Activated CD4-positive, alpha-beta T cell treated with anti-CD3 and anti-CD28 coated beads, Interleukin-2, Interleukin-4, amounts not matched to agents 100 ng/mL and 50 ng/mL, durations not matched to agents 16 hours and 8 hours (primary cell): ENCODE measurements at regions not wholly inside any gene's neighbourhood (a gene's known extent, or its start where the extent isn't known, plus 50 kb on each side); places are given as distances from the start of the nearest gene placed in this dataset.
"Not testable (repeated sequence)": the region's sequence is repeated elsewhere in the genome, so short reads cannot be mapped to it uniquely, and the experiment has no call there.

ENCODE experiments used
- DNase-seq: peaks from one replicate; pipeline ENCODE4 v3.0.0-alpha.2; 2020; ENCODE audit warnings: low spot score

GRCh38 chrX:66912417-66912816, 273.5 kb upstream of the EDA2R start:
- DNase-seq: no peak

- DNase-seq: no peak
These were observed 263.2 kb upstream of the EDA2R start for GRCh38 chrX:66902081-66902480.

GRCh38 chrX:66900886-66901285, 262.0 kb upstream of the EDA2R start:
- no peak for DNase-seq

DNA sequence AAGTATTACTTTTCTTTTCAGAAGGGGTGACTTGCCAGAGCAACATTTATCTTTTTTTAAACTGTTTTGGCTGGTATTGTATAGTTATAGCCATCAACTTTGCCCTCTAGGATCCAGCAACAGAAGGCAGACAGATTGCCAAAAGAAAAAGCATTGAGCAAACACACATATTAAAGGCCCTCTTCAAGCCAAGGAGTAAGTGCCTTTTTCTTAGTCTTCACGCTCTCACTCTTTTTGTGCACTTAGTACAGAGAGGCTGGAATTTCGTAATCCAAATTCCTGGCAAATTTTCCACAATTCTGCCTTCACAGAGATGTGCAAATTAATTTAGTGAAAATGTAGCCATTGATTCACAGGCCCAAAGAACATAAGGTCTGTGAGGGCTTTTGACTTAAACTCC, 253.1 kb upstream of the EDA2R start:
- no peak for DNase-seq

GRCh38 chrX:66889418-66889817, 250.5 kb upstream of the EDA2R start:
- no peak for DNase-seq

DNA sequence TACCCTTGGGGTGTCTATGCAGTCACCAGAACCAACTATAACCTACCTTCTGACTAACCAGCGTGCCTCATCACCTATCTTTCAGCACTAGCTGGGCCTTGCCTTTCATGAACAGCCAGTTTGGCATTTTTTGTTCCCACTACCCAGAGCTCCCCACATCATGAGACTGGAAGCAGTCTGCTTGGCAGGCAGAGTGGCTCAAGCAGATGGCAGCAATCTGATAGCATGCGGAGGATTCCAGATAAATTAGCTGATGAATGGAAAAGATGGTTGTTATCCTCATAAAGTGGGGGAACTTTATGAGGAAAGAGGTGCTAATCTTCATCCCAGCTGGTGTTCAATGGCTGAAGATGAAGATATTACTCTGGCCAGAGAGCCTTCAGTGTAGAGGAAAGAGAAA, 243.2 kb upstream of the EDA2R start:
- DNase-seq: no peak

GRCh38 chrX:66876776-66877175, 237.9 kb upstream of the EDA2R start:
- DNase-seq: no peak

- no peak for DNase-seq
These were observed 233.9 kb upstream of the EDA2R start for GRCh38 chrX:66872771-66873170.

GRCh38 chrX:66863721-66864120, 224.8 kb upstream of the EDA2R start:
- no peak for DNase-seq

DNA sequence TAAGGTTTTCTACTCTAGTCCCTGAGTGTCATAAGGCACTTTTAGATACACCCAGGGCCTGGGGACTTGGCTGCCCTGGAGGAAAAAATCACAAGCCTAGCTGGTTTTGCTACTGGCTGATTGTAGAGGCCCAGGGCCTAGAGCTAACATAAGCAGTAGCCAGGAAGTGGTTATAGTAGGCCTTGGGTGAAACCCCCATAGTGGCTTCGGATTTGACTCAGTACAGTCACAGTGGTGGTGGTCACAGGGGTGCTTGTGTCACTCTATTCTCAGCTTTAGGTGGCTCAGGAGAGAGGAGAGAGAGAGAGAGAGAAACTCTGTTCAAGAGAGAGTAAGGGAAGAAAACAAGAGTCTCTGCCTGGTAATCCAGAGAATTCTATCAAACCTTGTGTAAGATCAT, 194.5 kb upstream of the EDA2R start:
- peak; percentile 55 for DNase-seq

GRCh38 chrX:66815227-66815626, 176.3 kb upstream of the EDA2R start:
- DNase-seq: no peak

GRCh38 chrX:66794514-66794913, 155.6 kb upstream of the EDA2R start:
- DNase-seq: not testable (repeated sequence)

GRCh38 chrX:66766318-66766717, 127.4 kb upstream of the EDA2R start:
- no peak for DNase-seq

GRCh38 chrX:66760651-66761050, 121.8 kb upstream of the EDA2R start:
- DNase-seq: no peak

- DNase-seq: peak; percentile 0
These were observed 117.8 kb upstream of the EDA2R start for GRCh38 chrX:66756717-66757116.

DNA sequence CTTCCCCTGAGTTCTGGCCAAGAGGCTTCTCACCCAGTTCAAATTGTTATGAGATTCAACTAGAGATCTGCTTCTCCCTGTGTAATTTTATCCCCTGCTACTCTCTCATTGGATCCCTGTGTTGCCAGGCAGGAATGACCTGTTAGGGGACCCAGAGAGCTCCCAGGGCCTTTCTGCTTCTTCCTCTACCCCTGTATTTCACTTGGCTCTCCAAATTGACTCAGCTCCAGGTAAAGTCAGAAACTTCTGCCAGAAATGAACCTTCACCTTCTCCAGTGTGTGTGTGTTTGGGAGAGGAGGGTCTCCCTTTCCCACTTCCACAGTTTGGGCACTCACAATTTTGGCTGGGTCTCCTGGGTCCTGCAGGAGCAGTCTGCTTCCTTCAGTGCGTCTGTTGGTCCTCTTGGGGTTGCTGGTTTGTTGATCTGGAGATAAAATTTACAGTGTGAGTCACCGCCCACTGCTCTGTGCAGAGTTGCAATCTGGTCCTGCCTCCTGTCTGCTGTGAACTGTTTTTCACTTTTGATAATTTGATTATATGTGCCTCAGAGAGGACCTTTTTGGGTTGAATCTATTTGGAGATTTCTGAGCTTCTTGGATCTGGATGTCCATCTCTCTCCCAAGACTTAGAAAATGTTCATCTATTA, 112.4 kb upstream of the EDA2R start:
- DNase-seq: no peak

DNA sequence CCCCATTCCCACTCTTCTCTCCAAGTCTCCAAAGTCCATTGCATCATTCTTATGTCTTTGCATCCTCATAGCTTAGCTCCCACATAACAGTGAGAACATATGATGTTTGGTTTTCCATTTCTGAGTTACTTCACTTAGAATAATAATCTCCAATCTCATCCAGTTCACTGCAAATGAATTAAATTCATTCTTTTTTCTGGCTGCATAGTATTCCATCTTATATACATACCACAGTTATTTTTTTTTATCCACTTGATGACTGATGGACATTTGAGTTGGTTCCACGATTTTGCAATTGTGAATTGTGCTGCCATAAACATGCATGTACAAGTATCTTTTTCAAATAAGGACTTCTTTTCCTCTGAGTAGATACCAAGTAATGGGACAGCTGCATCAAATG, 105.6 kb upstream of the EDA2R start:
- DNase-seq: not testable (repeated sequence)

GRCh38 chrX:66731398-66731797, 92.5 kb upstream of the EDA2R start:
- DNase-seq: peak; percentile 36

- DNase-seq: peak; percentile 54
These were observed 90.0 kb upstream of the EDA2R start for GRCh38 chrX:66728818-66729271.

DNA sequence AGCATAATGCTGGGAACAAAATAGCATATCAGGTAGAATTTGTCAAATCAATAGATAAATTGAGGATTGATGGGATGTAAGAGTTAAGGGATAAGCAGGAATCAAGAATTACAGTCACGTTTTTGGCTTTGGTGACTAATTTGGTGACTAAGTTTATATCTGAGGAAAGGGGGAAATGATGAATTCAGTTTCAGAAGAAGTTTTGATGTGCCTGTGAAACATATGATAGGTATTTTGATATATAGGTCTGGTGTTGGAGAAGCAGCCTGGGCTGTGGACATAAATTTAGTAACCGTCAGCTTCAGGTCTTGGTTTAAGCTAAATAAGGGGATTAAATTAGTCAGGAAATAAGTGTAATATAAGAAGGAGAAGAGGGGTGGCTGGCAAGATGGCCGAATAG, 79.0 kb upstream of the EDA2R start:
- DNase-seq: no peak

DNA sequence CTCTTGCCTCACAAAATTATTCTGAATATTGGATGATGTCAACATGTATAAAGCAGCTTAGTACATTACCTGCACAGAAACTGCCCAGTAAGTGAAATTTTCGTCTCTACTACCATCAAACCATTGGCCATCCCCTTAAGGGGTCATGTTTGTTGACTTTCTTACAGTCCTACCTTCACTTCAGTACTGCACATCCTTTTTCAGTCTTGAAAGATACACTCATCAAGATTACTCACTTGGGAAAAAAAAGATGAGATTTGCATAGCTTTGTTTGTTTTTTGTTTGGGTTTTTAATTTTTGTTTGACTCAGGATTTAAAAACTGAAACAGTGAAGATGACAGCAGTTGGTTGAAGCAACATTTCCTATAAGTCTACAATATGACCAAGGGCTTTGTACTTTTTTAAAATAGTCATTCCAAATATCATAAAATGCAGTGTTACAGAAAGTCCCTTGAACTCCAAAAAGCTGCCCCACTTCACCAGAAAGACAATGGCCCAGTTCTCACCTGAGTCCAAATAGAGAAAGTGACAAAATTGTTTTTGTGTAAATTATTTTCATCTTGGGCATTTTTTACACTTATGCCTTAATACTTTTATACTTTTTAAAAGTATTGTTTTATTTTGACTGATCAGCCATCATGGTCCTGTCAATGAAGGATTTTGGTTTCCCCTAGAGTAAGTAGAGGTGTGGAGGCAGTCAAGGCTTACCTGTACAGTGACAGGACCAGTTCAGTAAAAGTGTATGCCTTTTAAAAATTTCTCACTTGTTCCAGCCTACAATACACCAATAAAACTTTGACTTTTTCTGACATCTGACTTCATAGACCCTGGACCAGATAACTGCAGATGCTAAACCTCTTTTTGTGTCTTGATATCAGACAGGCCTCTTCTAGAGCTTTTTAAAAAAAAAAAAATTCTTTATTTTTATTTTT, 59.7 kb upstream of the EDA2R start:
- no peak for DNase-seq

DNA sequence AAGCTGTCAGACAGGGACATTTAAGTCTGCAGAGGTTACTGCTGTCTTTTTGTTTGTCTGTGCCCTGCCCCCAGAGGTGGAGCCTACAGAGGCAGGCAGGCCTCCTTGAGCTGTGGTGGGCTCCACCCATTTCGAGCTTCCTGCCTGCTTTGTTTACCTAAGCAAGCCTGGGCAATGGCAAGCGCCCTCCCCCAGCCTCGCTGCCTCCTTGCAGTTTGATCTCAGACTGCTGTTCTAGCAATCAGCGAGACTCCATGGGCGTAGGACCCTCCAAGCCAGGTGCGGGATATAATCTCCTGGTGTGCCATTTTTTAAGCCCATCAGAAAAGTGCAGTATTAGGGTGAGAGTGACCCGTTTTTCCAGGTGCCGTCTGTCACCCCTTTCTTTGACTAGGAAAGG, 53.6 kb upstream of the EDA2R start:
- not testable (repeated sequence) for DNase-seq
